Psoas muscle (tissue), 7 donors: ENCODE measurements at regions not wholly inside any gene's neighbourhood (a gene's known extent, or its start where the extent isn't known, plus 50 kb on each side); places are given as distances from the start of the nearest gene placed in this dataset.
"Not testable (repeated sequence)": the region's sequence is repeated elsewhere in the genome, so short reads cannot be mapped to it uniquely, and the experiment has no call there.

Experiments used
- ATAC-seq, 4 donors: fragments of 200-7000 bp; cut with Tn5 transposase; one replicate each; pipeline ENCODE4 v1.9.1; 2020; ENCODE audit warnings: moderate library complexity in 3 of 4, mild to moderate bottlenecking in 2 of 4
- DNase-seq, 2 donors: peaks; one replicate each; pipeline ENCODE4 v3.0.0-alpha.2; 2020
- H3K27ac ChIP-seq: fragments of 200-600 bp; one replicate; pipeline ENCODE4 v1.8.0; 2022
- H3K27me3 ChIP-seq, 3 donors: fragments of 200-600 bp in 1 of 3; one replicate each; pipeline versions ENCODE4 v1.6.1 to v1.8.0; 2013 to 2022; ENCODE audit warnings: low read length in 2 of 3, mild to moderate bottlenecking in 2 of 3, moderate library complexity in 1 of 3; ENCODE audit not compliant: insufficient read depth in 3 of 3
- H3K36me3 ChIP-seq, 2 donors: fragments of 200-600 bp in 1 of 2; one replicate each; pipeline versions ENCODE4 v1.6.1 to v1.8.0; 2013 to 2022; ENCODE audit warnings: low read depth in 1 of 2, mild to moderate bottlenecking in 1 of 2, moderate library complexity in 1 of 2; ENCODE audit not compliant: insufficient read depth in 1 of 2
- H3K4me1 ChIP-seq: fragments of 200-600 bp; one replicate; pipeline ENCODE4 v1.8.0; 2022
- H3K4me3 ChIP-seq: fragments of 200-600 bp; one replicate; pipeline ENCODE4 v1.8.0; 2022; ENCODE audit warnings: mild to moderate bottlenecking
- H3K9me3 ChIP-seq: fragments of 200-600 bp; one replicate; pipeline ENCODE4 v1.8.0; 2022
- WGBS, 3 donors: extraction: QIAGEN DNeasy Blood & Tissue Kit; methylation state at CpG; one replicate each; pipeline versions ENCODE4 v1.1.6 to v1.1.7; 2013; 5-methylcytosine and 5-hydroxymethylcytosine counted together
- intact Hi-C, 2 donors: fragments of 100-400 bp; cut with DNase I; formaldehyde crosslinking; loops; one replicate each; pipeline versions ENCODE4 v1.11.0 to v1.14.2; 2022
- TF ChIP-seq, protein P1 (sequence below): fragments of 200-600 bp; IDR thresholded peaks from one replicate; pipeline ENCODE4 v1.8.0; 2022; ENCODE audit warnings: antibody characterized with exemption
- donor health status: healthy with polysubstance abuse.
- donor health status: DM: no; HTN: no; CAD: no; lungs with moderate emphysema.
- donor health status: Bipolar disorder and iron deficiency.
- donor health status: healthy.
- donor health status: DM: yes; HTN: yes; CAD: no.
- donor health status: DM: no; HTN: no; CAD: no.
- donor health status: DM: yes; HTN: yes; CAD: no.

DNA sequence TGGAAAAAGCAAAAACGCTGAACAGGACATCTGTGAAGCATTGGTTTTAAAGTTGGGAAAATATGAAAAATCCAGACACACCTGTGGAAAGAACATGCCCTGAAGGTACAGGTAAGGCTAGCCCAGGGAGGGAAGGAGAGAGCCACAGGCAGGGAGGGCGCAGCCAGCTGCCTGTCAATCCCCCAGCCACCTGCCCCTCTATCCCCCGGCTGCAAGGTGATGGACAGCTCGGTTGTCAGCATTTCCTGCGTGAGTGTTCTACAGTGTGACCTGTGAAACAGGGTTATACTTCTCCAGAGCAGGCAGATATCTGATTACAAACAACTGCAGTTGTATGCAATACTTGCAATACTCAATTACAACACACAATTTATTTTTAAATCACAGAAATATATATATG is 358.1 kb downstream of the SMOC2 start:
- Histone ChIP-seq H3K27me3 (peaks cover 0 to 2% (median 0%) of the 10 kb centered on the region in 3 donors), H3K9me3 (no peaks in the 10 kb centered on the region), H3K4me3 (no peak overlapping the region), H3K36me3 (no peaks in the 10 kb centered on the region), H3K27ac (no peak overlapping the region), H3K4me1 (no peaks in the 10 kb centered on the region)
- WGBS, 3 donors = 36 to 43% (median 40%) methylated on average over 5 of the region's 5 CpGs
- no peak for DNase-seq
- TF ChIP-seq, protein P1, sequence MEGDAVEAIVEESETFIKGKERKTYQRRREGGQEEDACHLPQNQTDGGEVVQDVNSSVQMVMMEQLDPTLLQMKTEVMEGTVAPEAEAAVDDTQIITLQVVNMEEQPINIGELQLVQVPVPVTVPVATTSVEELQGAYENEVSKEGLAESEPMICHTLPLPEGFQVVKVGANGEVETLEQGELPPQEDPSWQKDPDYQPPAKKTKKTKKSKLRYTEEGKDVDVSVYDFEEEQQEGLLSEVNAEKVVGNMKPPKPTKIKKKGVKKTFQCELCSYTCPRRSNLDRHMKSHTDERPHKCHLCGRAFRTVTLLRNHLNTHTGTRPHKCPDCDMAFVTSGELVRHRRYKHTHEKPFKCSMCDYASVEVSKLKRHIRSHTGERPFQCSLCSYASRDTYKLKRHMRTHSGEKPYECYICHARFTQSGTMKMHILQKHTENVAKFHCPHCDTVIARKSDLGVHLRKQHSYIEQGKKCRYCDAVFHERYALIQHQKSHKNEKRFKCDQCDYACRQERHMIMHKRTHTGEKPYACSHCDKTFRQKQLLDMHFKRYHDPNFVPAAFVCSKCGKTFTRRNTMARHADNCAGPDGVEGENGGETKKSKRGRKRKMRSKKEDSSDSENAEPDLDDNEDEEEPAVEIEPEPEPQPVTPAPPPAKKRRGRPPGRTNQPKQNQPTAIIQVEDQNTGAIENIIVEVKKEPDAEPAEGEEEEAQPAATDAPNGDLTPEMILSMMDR = no peak
- intact Hi-C loops = no loop called here
- ATAC-seq = peak in 1 of 4 donors; percentile 27

- ATAC-seq (no peak), DNase-seq (no peak)
- H3K27me3 ChIP-seq = peaks cover 0 to 2% (median 0%) of the 10 kb centered on the region in 3 donors
- H3K36me3 ChIP-seq = no peaks in the 10 kb centered on the region
- no peak overlapping the region for H3K4me3 ChIP-seq
- WGBS, 3 donors = 57 to 78% (median 69%) methylated on average over 6 to 8 of the region's 8 CpGs
- intact Hi-C loops = no loop called here
- H3K9me3 ChIP-seq = no peaks in the 10 kb centered on the region
- no peak overlapping the region for H3K27ac ChIP-seq
- no peaks in the 10 kb centered on the region for H3K4me1 ChIP-seq
- TF ChIP-seq, protein P1 = no peak
Observed at GRCh38 chr6:168796106-168796505, 355.1 kb downstream of the SMOC2 start.

GRCh38 chr6:168795611-168796010 is 354.6 kb downstream of the SMOC2 start:
- H3K27me3 ChIP-seq, H3K4me3 ChIP-seq, ATAC-seq, H3K9me3 ChIP-seq, DNase-seq, intact Hi-C loops, H3K27ac ChIP-seq, H3K4me1 ChIP-seq, H3K36me3 ChIP-seq: not testable (repeated sequence)
- 49 to 57% (median 51%) methylated on average over 7 to 8 of the region's 12 CpGs for WGBS, 3 donors

GRCh38 chr6:168794491-168794890 is 353.5 kb downstream of the SMOC2 start:
- 76 to 83% (median 79%) methylated on average over 12 of the region's 12 CpGs for WGBS, 3 donors

DNA sequence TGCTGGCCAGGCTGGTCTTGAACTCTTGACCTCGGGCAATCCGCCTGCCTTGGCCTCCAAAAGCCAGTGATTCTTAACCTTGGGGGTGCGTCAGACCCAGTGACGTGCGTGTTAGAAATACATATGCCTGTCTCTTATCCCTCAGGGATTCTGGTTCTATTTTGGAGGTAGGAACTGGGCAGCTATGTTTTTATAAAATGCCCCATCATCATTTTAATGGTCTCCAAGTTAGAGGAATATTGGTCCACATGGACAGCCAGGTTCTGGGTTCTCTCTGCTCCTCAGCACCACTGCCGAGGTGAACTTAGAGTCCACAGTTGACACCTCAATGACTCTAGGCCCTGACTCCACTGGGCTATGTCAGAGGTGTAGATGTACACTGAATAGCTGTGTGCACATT is 352.7 kb downstream of the SMOC2 start:
- Histone ChIP-seq H3K4me1 (no peaks in the 10 kb centered on the region), H3K36me3 (no peaks in the 10 kb centered on the region), H3K4me3 (no peak overlapping the region), H3K27me3 (peaks cover 0 to 2% (median 0%) of the 10 kb centered on the region in 3 donors), H3K9me3 (no peaks in the 10 kb centered on the region), H3K27ac (no peak overlapping the region)
- DNase-seq (no peak), ATAC-seq (no peak)
- intact Hi-C loops = no loop called here
- 80 to 92% (median 82%) methylated on average over 6 of the region's 6 CpGs for WGBS, 3 donors
- TF ChIP-seq, protein P1 = no peak

More at GRCh38 chr6:168794491-168794890, 353.5 kb downstream of the SMOC2 start:
- Histone ChIP-seq H3K27ac (no peak overlapping the region), H3K4me3 (no peak overlapping the region), H3K36me3 (no peaks in the 10 kb centered on the region), H3K27me3 (peaks cover 0 to 2% (median 0%) of the 10 kb centered on the region in 3 donors), H3K9me3 (no peaks in the 10 kb centered on the region), H3K4me1 (no peaks in the 10 kb centered on the region)
- intact Hi-C loops = no loop called here
- ATAC-seq = no peak
- no peak for DNase-seq
- TF ChIP-seq, protein P1 = no peak
